Endothelial cell of umbilical vein (primary cell): ENCODE measurements at regions not wholly inside any gene's neighbourhood (a gene's known extent, or its start where the extent isn't known, plus 50 kb on each side); places are given as distances from the start of the nearest gene placed in this dataset.

Source experiments
- BruUV-seq: library from RNA; stranded (reverse); fragments of 400-500 nt; replicated peaks from 2 replicates; lab custom pipeline; 2021; lab: Mats Ljungman, UMichigan
- CTCF ChIA-PET: fragments of 300-600, 350-600 bp; sonication (Branson Sonifier 250); formaldehyde crosslinking; loops from one replicate; lab custom pipeline; 2021; ENCODE audit warnings: antibody characterized with exemption, inconsistent platforms; lab: Charles Lee
- POLR2A ChIA-PET: fragments of 300-600, 350-600 bp; sonication (Branson Sonifier 250); formaldehyde crosslinking; loops from one replicate; lab custom pipeline; 2021; ENCODE audit warnings: antibody characterized with exemption, inconsistent platforms; lab: Charles Lee
- DNase-seq: peaks from one replicate; pipeline ENCODE4 v3.0.0-alpha.2; 2011; ENCODE audit warnings: low read depth, low spot score
- FAIRE-seq: peaks from 2 replicates; lab custom pipeline; 2011; peaks lifted over from hg19 to GRCh38; lab: Jason Lieb, UNC
- H2AFZ ChIP-seq: 2 replicates; pipeline ENCODE4 v1.6.0; 2012; ENCODE audit warnings: low read depth, low read length, control low read depth, inconsistent platforms
- H3K27ac ChIP-seq: 2 replicates; pipeline ENCODE4 v1.5.1; 2011; ENCODE audit warnings: low read depth, mild to moderate bottlenecking, control low read depth, low read length, moderate library complexity; ENCODE audit not compliant: insufficient read depth
- H3K27me3 ChIP-seq, 2 experiments: 2 replicates each; pipeline versions ENCODE4 v1.6.0 to v1.6.1; 2011; ENCODE audit warnings: low read length in 2 of 2, mixed read lengths in 1 of 2; ENCODE audit not compliant: control insufficient read depth in 2 of 2, insufficient read depth in 2 of 2
- H3K36me3 ChIP-seq, 2 experiments: 2 replicates in 1 of 2; 3 replicates in 1 of 2; pipeline ENCODE4 v1.5.1; 2011; ENCODE audit warnings: low read length in 2 of 2, mild to moderate bottlenecking in 1 of 2, moderate library complexity in 1 of 2; ENCODE audit not compliant: control insufficient read depth in 2 of 2, insufficient read depth in 2 of 2; ENCODE audit errors: extremely low read depth in 1 of 2
- H3K4me1 ChIP-seq: 3 replicates; pipeline ENCODE4 v1.5.1; 2011; ENCODE audit warnings: mild to moderate bottlenecking, low read length; ENCODE audit not compliant: control insufficient read depth, insufficient read depth; ENCODE audit errors: extremely low read depth
- H3K4me2 ChIP-seq: 2 replicates; pipeline ENCODE4 v1.6.1; 2011; ENCODE audit warnings: low read length, control low read depth, mixed read lengths; ENCODE audit not compliant: insufficient read depth
- H3K4me3 ChIP-seq, 3 experiments: fragments of 200-600 bp in 1 of 3; sonication (generic), shearing (Covaris generic) in 1 of 3; replicated peaks in 1 of 3; 2 replicates each; pipeline ENCODE4 v1.5.1; 2011 to 2016; ENCODE audit warnings: control low read depth in 3 of 3, low read length in 3 of 3, mild to moderate bottlenecking in 2 of 3, inconsistent platforms in 1 of 3, low read depth in 1 of 3, moderate library complexity in 1 of 3; ENCODE audit not compliant: insufficient read depth in 1 of 3
- H3K79me2 ChIP-seq: 2 replicates; pipeline ENCODE4 v1.6.0; 2012; ENCODE audit warnings: low read length, inconsistent platforms; ENCODE audit not compliant: control insufficient read depth, insufficient read depth
- H3K9ac ChIP-seq: replicated peaks from 2 replicates; pipeline ENCODE3; 2011; ENCODE audit warnings: low read length, control low read depth; ENCODE audit not compliant: insufficient read depth; ENCODE audit errors: extremely low read depth
- H3K9me1 ChIP-seq: replicated peaks from 3 replicates; pipeline ENCODE4 v1.6.0; 2011; ENCODE audit warnings: mild to moderate bottlenecking, low read length; ENCODE audit not compliant: control insufficient read depth, insufficient read depth; ENCODE audit errors: extremely low read depth
- H3K9me3 ChIP-seq: replicated peaks from 2 replicates; pipeline ENCODE4 v1.5.1; 2012; ENCODE audit warnings: low read length, inconsistent platforms; ENCODE audit not compliant: control insufficient read depth, insufficient read depth
- H4K20me1 ChIP-seq: replicated peaks from 2 replicates; pipeline ENCODE3; 2011; ENCODE audit warnings: mild to moderate bottlenecking, low read length; ENCODE audit not compliant: control insufficient read depth, insufficient read depth; ENCODE audit errors: extremely low read depth
- CTCF ChIP-seq, 2 donors: IDR thresholded peaks; 1 replicate in 1 of 2; 2 replicates in 1 of 2; pipeline ENCODE4 v1.5.1; 2011; ENCODE audit warnings: low read length in 2 of 2, mild to moderate bottlenecking in 2 of 2, moderate library complexity in 2 of 2, control low read depth in 1 of 2, inconsistent platforms in 1 of 2, low read depth in 1 of 2; ENCODE audit not compliant: insufficient read depth in 1 of 2; ENCODE audit errors: extremely low read depth in 1 of 2
- EZH2 ChIP-seq: IDR thresholded peaks from 2 replicates; pipeline ENCODE4 v1.6.1; 2012; ENCODE audit warnings: borderline replicate concordance, low read depth, mild to moderate bottlenecking, moderate library complexity, low read length, inconsistent platforms; ENCODE audit not compliant: severe bottlenecking
- FOS ChIP-seq: IDR thresholded peaks from 2 replicates; pipeline ENCODE4 v1.6.1; 2011; ENCODE audit warnings: mild to moderate bottlenecking, low read length, moderate library complexity, borderline replicate concordance; ENCODE audit not compliant: insufficient read depth
- GATA2 ChIP-seq: IDR thresholded peaks from 2 replicates; pipeline ENCODE4 v1.7.0; 2011; ENCODE audit warnings: low read depth, mild to moderate bottlenecking, moderate library complexity, mixed read lengths, low read length; ENCODE audit not compliant: insufficient read length, insufficient read depth
- JUN ChIP-seq: IDR thresholded peaks from 2 replicates; pipeline ENCODE4 v1.6.1; 2011; ENCODE audit warnings: borderline replicate concordance, low read depth; ENCODE audit not compliant: insufficient read length, insufficient read depth
- MAX ChIP-seq: IDR thresholded peaks from 2 replicates; pipeline ENCODE4 v1.6.1; 2011; ENCODE audit not compliant: insufficient read depth, insufficient read length
- MYC ChIP-seq: IDR thresholded peaks from one replicate; pipeline ENCODE4 v1.6.1; 2011; ENCODE audit warnings: mild to moderate bottlenecking, low read depth, low read length
- POLR2A ChIP-seq: IDR thresholded peaks from 2 replicates; pipeline ENCODE4 v1.6.1; 2012; ENCODE audit warnings: low read depth, mild to moderate bottlenecking, control low read depth, low read length
- POLR2AphosphoS5 ChIP-seq: IDR thresholded peaks from 2 replicates; pipeline ENCODE4 v1.6.1; 2012; ENCODE audit warnings: low read depth, mild to moderate bottlenecking, control low read depth, low read length, moderate library complexity; ENCODE audit not compliant: insufficient read depth
- dilution Hi-C: fragments of 300-500 bp; cut with MboI; formaldehyde crosslinking; loops from one replicate; pipeline ENCODE4 v1.15.0; 2019; ENCODE audit warnings: low sequenced_read_pairs; ENCODE audit not compliant: extremely low pct_ligation_motif_present
- intact Hi-C: fragments of 100-400 bp; cut with micrococcal nuclease; formaldehyde crosslinking; loops from one replicate; pipeline ENCODE4 v1.10.0; 2022

- no peaks in the 10 kb centered on the region for H4K20me1 ChIP-seq
- H3K79me2 ChIP-seq: no peaks in the 10 kb centered on the region
- H3K9me1 ChIP-seq: no peaks in the 10 kb centered on the region
- no peak overlapping the region for H3K27ac ChIP-seq
- DNase-seq (no peak), FAIRE-seq (no peak)
- H3K9ac ChIP-seq: no peak overlapping the region
- no peaks in the 10 kb centered on the region for H3K9me3 ChIP-seq
- BruUV-seq: no TSS peak
- H3K36me3 ChIP-seq: no peaks in the 10 kb centered on the region
- ChIA-PET CTCF (no interaction called here), POLR2A (no interaction called here)
- no peaks in the 10 kb centered on the region for H3K4me1 ChIP-seq
- no peak overlapping the region for H2AFZ ChIP-seq
- H3K4me2 ChIP-seq: no peak overlapping the region
- intact Hi-C loops (no loop called here), dilution Hi-C loops (no loop called here)
- TF ChIP-seq MYC (no peak), EZH2 (no peak), GATA2 (no peak), POLR2AphosphoS5 (no peak), MAX (no peak), JUN (no peak), FOS (no peak), POLR2A (no peak), CTCF (IDR thresholded peaks at IDR 0.05; ENCODE audit: extremely low read depth in 1 of 2, insufficient read depth in 1 of 2, low read depth in 1 of 2, low read length in 2 of 2) (no peak)
- no peak overlapping the region for H3K4me3 ChIP-seq
- no peaks in the 10 kb centered on the region for H3K27me3 ChIP-seq
Observed at GRCh38 chr13:50643060-50643459, 200.4 kb downstream of the DLEU7 start.
